PC-9 (cell line): ENCODE measurements at regions not wholly inside any gene's neighbourhood (a gene's known extent, or its start where the extent isn't known, plus 50 kb on each side); places are given as distances from the start of the nearest gene placed in this dataset.

Source experiments
- BruUV-seq: library from RNA; stranded (reverse); fragments of 400-500 nt; replicated peaks from 2 replicates; lab custom pipeline; 2021; lab: Mats Ljungman, UMichigan
- CTCF ChIA-PET: fragments of 300-600 bp; sonication (Branson Sonifier 250); formaldehyde crosslinking; loops from one replicate; lab custom pipeline; 2022; ENCODE audit warnings: antibody characterized with exemption; lab: Charles Lee
- POLR2A ChIA-PET: fragments of 300-600 bp; sonication (Branson Sonifier 250); formaldehyde crosslinking; loops from one replicate; lab custom pipeline; 2022; ENCODE audit warnings: antibody characterized with exemption; ENCODE audit not compliant: unreplicated experiment; lab: Charles Lee
- DNase-seq, 2 experiments: peaks; one replicate each; pipeline versions ENCODE4 v3.0.0 to v3.0.0-alpha.2; 2015 to 2022; ENCODE audit warnings: mixed read lengths in 1 of 2
- H2AFZ ChIP-seq: fragments of 200-600 bp; sonication (generic); 2 replicates; pipeline ENCODE4 v1.8.1; 2017; ENCODE audit warnings: antibody characterized with exemption
- H3F3A ChIP-seq: fragments of 200-600 bp; sonication (generic); 2 replicates; pipeline ENCODE4 v1.8.1; 2017; ENCODE audit warnings: antibody characterized with exemption, mild to moderate bottlenecking, low read depth; ENCODE audit not compliant: insufficient read depth
- H3K27ac ChIP-seq: fragments of 200-600 bp; sonication (generic); 2 replicates; pipeline ENCODE4 v1.6.1; 2016; ENCODE audit warnings: mixed run types
- H3K27me3 ChIP-seq: fragments of 200-600 bp; sonication (generic); 2 replicates; pipeline ENCODE4 v1.6.1; 2016; ENCODE audit warnings: low read depth, mixed run types; ENCODE audit not compliant: insufficient read depth
- H3K36me3 ChIP-seq: fragments of 200-600 bp; sonication (generic); 2 replicates; pipeline ENCODE4 v1.6.1; 2016; ENCODE audit warnings: low read depth, mixed run types
- H3K4me1 ChIP-seq: fragments of 200-600 bp; sonication (generic); replicated peaks from 2 replicates; pipeline ENCODE4 v1.6.1; 2016; ENCODE audit warnings: mixed run types; ENCODE audit not compliant: insufficient read depth
- H3K4me2 ChIP-seq: fragments of 200-600 bp; sonication (generic); 2 replicates; pipeline ENCODE4 v1.6.1; 2017; ENCODE audit warnings: mixed run types
- H3K4me3 ChIP-seq: fragments of 200-600 bp; sonication (generic); 2 replicates; pipeline ENCODE4 v1.6.1; 2016; ENCODE audit warnings: mixed run types
- H3K79me2 ChIP-seq: fragments of 200-600 bp; sonication (generic); 2 replicates; pipeline ENCODE4 v1.6.1; 2017; ENCODE audit warnings: low read depth, mixed run types
- H3K9me2 ChIP-seq: fragments of 200-600 bp; sonication (generic); 2 replicates; pipeline ENCODE4 v1.8.1; 2017; ENCODE audit warnings: mild to moderate bottlenecking; ENCODE audit not compliant: insufficient read depth
- H3K9me3 ChIP-seq: fragments of 200-600 bp; sonication (generic); 2 replicates; pipeline ENCODE4 v1.8.1; 2016; ENCODE audit warnings: low read depth; ENCODE audit not compliant: insufficient read depth
- H4K20me1 ChIP-seq: fragments of 200-600 bp; sonication (generic); 2 replicates; pipeline ENCODE4 v1.8.1; 2017; ENCODE audit not compliant: insufficient read depth
- CTCF ChIP-seq: fragments of 200-600 bp; sonication (generic); conservative IDR thresholded peaks from 2 replicates; pipeline ENCODE4 v1.6.1; 2017; ENCODE audit warnings: mixed run types, antibody characterized with exemption, mild to moderate bottlenecking, moderate library complexity
- EZH2 ChIP-seq: fragments of 200-600 bp; sonication (generic); IDR thresholded peaks from 2 replicates; pipeline ENCODE4 v1.8.0; 2017; ENCODE audit warnings: antibody characterized with exemption, low read depth
- intact Hi-C: fragments of 100-400 bp; cut with micrococcal nuclease; formaldehyde crosslinking; loops from one replicate; pipeline ENCODE4 v1.10.0; 2022; ENCODE audit not compliant: unreplicated experiment

- intact Hi-C loops = no loop called here
- CTCF ChIA-PET = no interaction called here
- no TSS peak for BruUV-seq
These were observed 118.7 kb upstream of the SNX2 start for GRCh38 chr5:122656160-122656559.

GRCh38 chr5:122656577-122656976, 118.3 kb upstream of the SNX2 start:
- Histone ChIP-seq H3K36me3 (no peaks in the 10 kb centered on the region), H3K27ac (no peak overlapping the region), H3K9me2 (no peaks in the 10 kb centered on the region; the same call in 1 of the 2 replicates), H4K20me1 (no peaks in the 10 kb centered on the region), H2AFZ (0 out of 2 replicates have a peak overlapping the region, but pooled peaks have one; percentile 10), H3K27me3 (no peaks in the 10 kb centered on the region), H3K9me3 (0 out of 2 replicates have a peak, but pooled peaks cover 4% of the 10 kb centered on the region), H3K79me2 (no peaks in the 10 kb centered on the region), H3F3A (no peaks in the 10 kb centered on the region), H3K4me2 (no peak overlapping the region), H3K4me1 (peaks cover 8% of the 10 kb centered on the region; the same call in 1 of the 2 replicates), H3K4me3 (no peak overlapping the region)
- intact Hi-C loops = no loop called here
- TF ChIP-seq EZH2 = no peak
- no peak for TF ChIP-seq CTCF
- POLR2A ChIA-PET = no interaction called here
- no TSS peak for BruUV-seq
- DNase-seq = no peak
- CTCF ChIA-PET = no interaction called here

More at GRCh38 chr5:122656160-122656559, 118.7 kb upstream of the SNX2 start:
- Histone ChIP-seq H3K4me2 (no peak overlapping the region), H2AFZ (peak overlapping the region; percentile 10; the same call in 1 of the 2 replicates), H3K79me2 (no peaks in the 10 kb centered on the region), H3K4me1 (peaks cover 8% of the 10 kb centered on the region; the same call in 1 of the 2 replicates), H3K9me3 (0 out of 2 replicates have a peak, but pooled peaks cover 4% of the 10 kb centered on the region), H3K27ac (no peak overlapping the region), H3K27me3 (no peaks in the 10 kb centered on the region), H4K20me1 (no peaks in the 10 kb centered on the region), H3K4me3 (no peak overlapping the region), H3K9me2 (no peaks in the 10 kb centered on the region; the same call in 1 of the 2 replicates), H3K36me3 (no peaks in the 10 kb centered on the region), H3F3A (no peaks in the 10 kb centered on the region)
- POLR2A ChIA-PET = no interaction called here
- TF ChIP-seq EZH2 = no peak
- no peak for TF ChIP-seq CTCF
- DNase-seq = no peak

GRCh38 chr5:122661496-122662180, 113.2 kb upstream of the SNX2 start:
- H3K9me2 ChIP-seq = no peaks in the 10 kb centered on the region
- H3K27me3 ChIP-seq = no peaks in the 10 kb centered on the region
- intact Hi-C loops = no loop called here
- TF ChIP-seq EZH2 (no peak), CTCF (no peak)
- H4K20me1 ChIP-seq = no peaks in the 10 kb centered on the region
- no peak overlapping the region for H3K4me2 ChIP-seq
- H3K27ac ChIP-seq = no peak overlapping the region
- H2AFZ ChIP-seq = no peak overlapping the region
- no peaks in the 10 kb centered on the region for H3F3A ChIP-seq
- H3K79me2 ChIP-seq = no peaks in the 10 kb centered on the region
- no peak overlapping the region for H3K4me3 ChIP-seq
- no peak for DNase-seq
- no peaks in the 10 kb centered on the region for H3K9me3 ChIP-seq
- H3K4me1 ChIP-seq = no peaks in the 10 kb centered on the region
- POLR2A ChIA-PET = no interaction called here
- CTCF ChIA-PET = no interaction called here
- no TSS peak for BruUV-seq
- no peaks in the 10 kb centered on the region for H3K36me3 ChIP-seq
